ENCODE measurements at regions not wholly inside any gene's neighbourhood (a gene's known extent, or its start where the extent isn't known, plus 50 kb on each side); places are given as distances from the start of the nearest gene placed in this dataset.

- no peak for TF ChIP-seq POLR2A (IDR thresholded peaks at IDR 0.05; ENCODE audit: borderline replicate concordance, extremely low read depth, insufficient read depth, insufficient read length)
- no peak for TF ChIP-seq RAD21 (IDR thresholded peaks at IDR 0.05; ENCODE audit: low read depth)
- TF ChIP-seq CTCF (IDR thresholded peaks at IDR 0.05 in 2 of 3, conservative IDR thresholded peaks at IDR 0.05 in 1 of 3; ENCODE audit: borderline replicate concordance in 1 of 3, insufficient read depth in 1 of 3, low read depth in 2 of 3, low read length in 2 of 3) = no peak
- no peak for TF ChIP-seq EZH2phosphoT487 (IDR thresholded peaks at IDR 0.05; ENCODE audit: borderline replicate concordance)
- TF ChIP-seq ZBTB33 (IDR thresholded peaks at IDR 0.05; ENCODE audit: extremely low read depth, insufficient replicate concordance, low read length) = no peak
- no peak for TF ChIP-seq ZNF274 (IDR thresholded peaks at IDR 0.05; ENCODE audit: low read depth, low read length)
These were observed 185.6 kb upstream of the ADAMTS9 start for GRCh38 chr3:64873400-64873799.
